ENCODE measurements at regions not wholly inside any gene's neighbourhood (a gene's known extent, or its start where the extent isn't known, plus 50 kb on each side); places are given as distances from the start of the nearest gene placed in this dataset.

GRCh38 chr19:31693933-31694269, 344.7 kb upstream of the TSHZ3 start:
- in situ Hi-C loops (cut with MboI; ENCODE audit: low sequenced_read_pairs): no loop called here

- in situ Hi-C loops (cut with MboI; ENCODE audit: low sequenced_read_pairs): no loop called here
Measured at GRCh38 chr19:31694761-31695160, 345.5 kb upstream of the TSHZ3 start.

DNA sequence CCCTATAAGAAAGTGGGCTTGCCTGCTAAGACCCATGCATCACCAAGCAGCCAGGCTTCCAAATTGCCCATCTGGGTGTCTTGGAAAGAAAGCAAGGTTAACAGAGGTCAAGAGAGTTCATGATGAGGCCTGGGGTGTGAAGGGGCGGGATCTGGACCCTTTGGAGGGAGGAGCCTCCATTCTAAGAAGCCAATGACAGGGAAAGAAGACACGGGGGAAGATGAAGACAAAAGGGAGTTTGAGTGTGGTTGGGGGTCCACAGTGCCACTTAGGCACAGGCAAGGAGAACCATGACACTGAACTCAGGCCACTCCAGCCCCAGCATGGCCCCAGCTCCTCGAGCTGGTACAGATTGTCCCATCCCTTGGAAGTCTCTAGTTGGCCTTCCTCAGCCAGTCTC, 350.2 kb upstream of the TSHZ3 start:
- in situ Hi-C loops (cut with MboI; ENCODE audit: low sequenced_read_pairs): no loop called here

- in situ Hi-C loops (cut with MboI; ENCODE audit: low sequenced_read_pairs): no loop called here
Measured at GRCh38 chr19:31701146-31701545, 351.9 kb upstream of the TSHZ3 start.

- in situ Hi-C loops (cut with MboI; ENCODE audit: low sequenced_read_pairs): no loop called here
Measured at GRCh38 chr19:31705656-31706055, 356.4 kb upstream of the TSHZ3 start.

- in situ Hi-C loops (cut with MboI; ENCODE audit: low sequenced_read_pairs): no loop called here
Measured at GRCh38 chr19:31706131-31706530, 356.9 kb upstream of the TSHZ3 start.

DNA sequence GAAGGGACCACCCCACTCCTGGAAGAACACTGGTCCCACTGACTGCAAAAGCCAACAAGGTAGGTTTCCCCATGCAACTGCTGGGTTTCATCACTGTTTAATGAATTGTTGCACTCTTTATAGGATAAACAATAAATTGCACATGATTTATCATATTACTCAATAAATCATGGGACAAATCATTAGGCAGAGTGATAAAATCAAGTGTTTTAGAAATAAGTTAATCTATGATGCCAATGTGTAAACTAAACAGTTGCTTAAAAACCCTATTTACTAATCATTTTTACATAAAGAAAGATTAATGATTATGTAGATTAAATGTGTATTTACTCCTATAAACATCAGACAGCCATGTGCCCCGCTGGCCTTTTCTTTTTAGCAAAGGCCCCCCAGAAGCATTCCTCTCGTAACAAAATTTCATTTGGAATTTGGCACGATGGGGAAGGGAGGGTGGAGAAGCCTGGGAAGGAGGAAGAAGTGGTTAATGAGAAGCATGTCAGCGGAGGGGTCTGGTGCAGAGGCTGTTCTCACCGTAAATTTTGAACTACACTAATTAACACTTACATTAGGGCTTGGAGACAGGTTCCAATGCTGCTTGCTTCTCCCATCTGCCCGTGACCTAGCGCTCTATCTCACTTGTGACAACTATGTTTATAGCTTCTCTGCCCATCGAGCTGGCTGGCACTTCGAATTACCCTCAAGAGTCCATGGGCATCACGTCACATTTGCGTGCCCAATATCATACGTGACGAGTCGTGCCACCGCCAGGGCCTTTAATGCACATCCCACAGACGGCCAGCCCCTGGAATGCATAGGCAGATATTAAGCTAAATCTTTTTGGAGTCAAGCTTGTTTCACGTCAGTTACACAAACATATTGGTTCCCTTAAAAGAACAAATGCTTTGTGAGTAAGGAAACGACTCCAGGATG, 357.7 kb upstream of the TSHZ3 start:
- in situ Hi-C loops (cut with MboI; ENCODE audit: low sequenced_read_pairs): no loop called here

- in situ Hi-C loops (cut with MboI; ENCODE audit: low sequenced_read_pairs): no loop called here
Measured at GRCh38 chr19:31708520-31708919, 359.3 kb upstream of the TSHZ3 start.

DNA sequence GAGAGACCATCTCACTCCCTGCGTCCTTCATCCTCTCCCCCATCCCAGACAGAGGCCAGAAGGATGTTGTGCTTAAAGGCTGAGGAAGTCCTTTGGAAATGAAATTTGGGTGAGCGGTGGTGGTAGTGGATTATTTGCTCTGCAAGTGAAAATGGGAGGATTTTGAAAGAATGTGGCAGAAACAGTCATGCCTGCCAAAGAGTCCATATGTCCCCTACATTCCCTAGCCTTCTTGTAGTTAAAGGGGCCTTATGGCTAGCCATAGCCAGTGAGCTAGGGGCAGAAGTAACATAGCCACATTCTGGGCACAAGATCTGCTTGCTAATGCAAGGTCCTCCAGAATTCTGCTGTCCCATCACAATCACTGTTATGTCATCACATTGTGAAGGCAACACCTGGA, 360.2 kb upstream of the TSHZ3 start:
- in situ Hi-C loops (cut with MboI; ENCODE audit: low sequenced_read_pairs): no loop called here

DNA sequence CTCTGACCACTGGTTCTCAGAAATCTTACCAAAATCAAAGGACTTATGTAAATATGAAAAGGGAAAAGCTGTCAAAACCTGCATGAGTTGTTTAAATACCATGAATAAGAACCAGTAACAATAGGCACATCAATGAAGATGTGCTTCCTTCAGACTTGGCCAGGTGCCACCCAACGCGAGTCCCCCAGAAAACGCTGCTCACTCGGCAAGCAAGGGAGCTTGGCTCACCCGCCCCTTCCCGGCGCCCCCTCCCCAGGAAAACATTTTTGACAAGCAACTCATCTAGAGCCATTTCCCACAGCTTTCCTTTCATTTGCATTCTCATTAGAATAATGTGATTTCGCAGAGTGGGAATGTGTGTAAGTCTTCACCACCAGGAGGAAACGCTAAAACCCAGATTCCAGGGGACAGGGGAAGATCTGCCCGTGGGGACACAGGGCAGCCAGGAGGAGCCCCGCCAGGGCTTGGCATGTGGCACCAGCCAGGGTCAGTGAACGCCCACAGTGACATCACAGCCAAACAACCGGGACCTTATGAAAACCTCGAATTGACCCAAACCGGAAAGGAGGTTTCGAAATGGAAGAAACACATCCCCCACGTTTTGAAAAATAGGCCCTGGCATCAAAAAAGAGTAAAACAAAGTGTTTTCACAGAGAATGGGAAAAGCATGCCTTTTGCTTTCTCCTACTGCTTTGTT, 366.2 kb upstream of the TSHZ3 start:
- in situ Hi-C loops (cut with MboI; ENCODE audit: low sequenced_read_pairs): no loop called here

DNA sequence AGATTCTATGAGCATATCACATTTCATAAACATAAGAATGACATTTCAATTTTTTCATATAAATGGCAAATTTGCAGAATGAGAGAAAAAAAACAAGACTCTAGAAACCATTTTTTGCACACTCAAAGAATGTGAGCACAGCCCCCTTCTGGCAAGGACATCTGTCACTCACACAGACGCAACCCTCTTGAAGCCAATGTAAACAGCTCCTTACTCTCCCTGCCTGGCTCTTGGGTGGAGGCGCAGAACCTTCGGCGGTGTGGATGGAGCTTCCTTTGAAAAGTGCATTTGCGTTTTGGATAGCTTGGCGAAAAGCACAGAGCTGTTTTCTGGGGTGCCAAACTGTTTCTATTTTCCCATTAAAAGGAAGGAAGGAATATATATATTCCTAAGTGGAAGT, 367.6 kb upstream of the TSHZ3 start:
- in situ Hi-C loops (cut with MboI; ENCODE audit: low sequenced_read_pairs): no loop called here

DNA sequence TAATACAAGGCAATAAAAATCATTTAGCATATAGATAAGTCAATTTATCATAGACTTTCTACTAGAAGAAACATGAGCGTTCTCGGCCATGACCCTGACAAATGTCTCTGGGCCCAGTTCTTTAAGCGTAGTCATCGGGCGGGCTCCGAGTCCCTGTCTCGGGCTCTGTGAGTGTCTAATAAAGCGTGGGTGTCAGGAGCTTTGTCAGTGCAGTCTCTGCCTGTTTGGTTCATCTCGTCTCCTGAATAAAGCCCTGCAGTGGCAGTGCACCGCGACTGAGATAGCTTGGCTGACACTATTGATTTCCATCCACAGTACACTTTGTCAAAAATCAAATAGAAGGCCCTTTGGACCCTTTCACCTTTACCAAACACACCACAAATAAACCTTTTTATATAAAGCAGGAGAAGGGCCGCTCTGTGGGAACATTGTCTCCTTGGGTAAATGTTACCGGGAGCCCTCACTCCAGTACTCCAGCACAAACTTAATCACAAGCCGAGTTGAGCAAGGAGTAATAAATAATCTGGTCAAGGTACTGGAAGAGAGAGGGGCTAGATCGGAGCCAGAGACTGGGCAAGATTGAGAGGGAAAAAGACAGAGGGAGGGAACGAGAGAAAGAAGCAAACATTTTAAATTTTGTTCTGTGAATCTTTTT, 368.2 kb upstream of the TSHZ3 start:
- in situ Hi-C loops (cut with MboI; ENCODE audit: low sequenced_read_pairs): no loop called here

DNA sequence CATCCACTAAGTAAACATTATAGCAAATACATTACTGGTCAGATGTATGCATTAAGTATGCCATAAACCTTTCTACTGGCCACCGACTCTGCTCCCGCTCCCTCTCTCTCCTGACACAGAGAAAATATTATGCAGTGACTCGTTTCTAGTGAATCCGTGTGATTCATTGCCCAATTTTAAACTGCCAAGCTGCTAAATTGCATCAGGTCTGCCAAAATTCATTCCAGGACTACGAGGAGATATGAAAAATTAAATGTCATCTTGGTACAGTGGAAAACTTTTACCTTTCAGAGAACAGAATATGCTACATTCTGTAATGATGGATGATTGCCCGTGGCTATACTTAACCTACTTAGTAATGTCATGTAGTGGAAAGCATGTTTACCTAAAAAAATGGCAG, 368.8 kb upstream of the TSHZ3 start:
- in situ Hi-C loops (cut with MboI; ENCODE audit: low sequenced_read_pairs): no loop called here

- in situ Hi-C loops (cut with MboI; ENCODE audit: low sequenced_read_pairs): no loop called here
Measured at GRCh38 chr19:31718898-31719297, 369.7 kb upstream of the TSHZ3 start.

GRCh38 chr19:31723101-31723500, 373.9 kb upstream of the TSHZ3 start:
- in situ Hi-C loops (cut with MboI; ENCODE audit: low sequenced_read_pairs): no loop called here

DNA sequence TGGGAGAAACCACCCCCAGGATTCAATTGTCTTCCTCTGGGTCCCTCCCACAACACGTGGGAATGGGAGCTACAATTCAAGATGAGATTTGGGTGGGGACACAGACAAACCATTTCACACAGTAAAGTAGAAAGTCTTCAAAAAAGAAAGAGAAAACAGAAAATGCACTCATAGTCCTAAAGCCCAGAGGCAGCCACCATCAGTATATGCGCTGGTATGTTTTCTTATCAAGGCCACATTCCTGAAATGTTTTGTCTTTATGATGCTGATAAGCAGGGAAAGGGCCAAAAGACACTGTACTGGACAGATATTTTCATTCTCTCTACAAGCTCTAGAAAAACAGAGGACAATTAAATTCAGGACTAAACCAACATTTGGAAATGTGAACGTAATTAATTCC, 375.8 kb upstream of the TSHZ3 start:
- in situ Hi-C loops (cut with MboI; ENCODE audit: low sequenced_read_pairs): no loop called here

DNA sequence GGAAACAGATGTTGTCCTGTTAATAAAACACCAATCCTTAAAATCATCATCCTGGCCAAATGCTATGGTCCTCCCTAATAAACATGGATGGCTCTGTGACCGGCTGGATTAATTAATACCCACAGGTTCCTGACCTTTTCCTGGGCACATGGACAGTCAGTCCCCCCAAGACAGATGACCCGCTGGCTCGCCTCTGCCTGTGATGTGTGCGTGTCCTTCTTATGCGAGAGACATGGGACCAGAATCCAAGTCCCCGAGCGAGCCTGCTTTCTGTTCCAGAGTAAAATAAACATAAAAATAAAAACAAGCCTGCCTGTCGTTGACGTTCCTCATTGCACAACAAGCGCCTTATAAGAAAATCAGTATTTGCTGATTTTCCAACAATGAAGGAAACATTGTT, 378.3 kb upstream of the TSHZ3 start:
- in situ Hi-C loops (cut with MboI; ENCODE audit: low sequenced_read_pairs): no loop called here

DNA sequence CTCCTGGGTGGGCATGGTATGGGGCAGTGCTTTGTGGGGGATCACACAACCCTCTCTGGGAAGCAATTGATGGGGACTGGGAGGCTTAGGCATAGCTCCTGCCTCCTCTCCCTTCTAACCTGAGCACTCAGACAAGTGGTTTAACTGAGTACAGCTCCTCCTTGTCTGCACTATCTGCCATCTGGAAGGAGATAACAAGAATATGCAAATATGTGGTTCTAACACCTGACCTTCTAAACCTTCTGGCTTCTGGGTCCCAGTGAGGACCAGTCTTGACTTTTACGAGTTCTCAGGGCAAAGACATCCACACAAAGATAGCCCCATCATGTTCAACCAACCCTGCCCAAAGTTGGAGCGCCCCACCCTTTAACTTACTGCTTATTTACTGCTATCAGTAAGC, 381.0 kb upstream of the TSHZ3 start:
- in situ Hi-C loops (cut with MboI; ENCODE audit: low sequenced_read_pairs): no loop called here

- in situ Hi-C loops (cut with MboI; ENCODE audit: low sequenced_read_pairs): no loop called here
Measured at GRCh38 chr19:31733591-31733990, 384.4 kb upstream of the TSHZ3 start.

GRCh38 chr19:31742249-31742648, 393.0 kb upstream of the TSHZ3 start:
- in situ Hi-C loops (cut with MboI; ENCODE audit: low sequenced_read_pairs): no loop called here

DNA sequence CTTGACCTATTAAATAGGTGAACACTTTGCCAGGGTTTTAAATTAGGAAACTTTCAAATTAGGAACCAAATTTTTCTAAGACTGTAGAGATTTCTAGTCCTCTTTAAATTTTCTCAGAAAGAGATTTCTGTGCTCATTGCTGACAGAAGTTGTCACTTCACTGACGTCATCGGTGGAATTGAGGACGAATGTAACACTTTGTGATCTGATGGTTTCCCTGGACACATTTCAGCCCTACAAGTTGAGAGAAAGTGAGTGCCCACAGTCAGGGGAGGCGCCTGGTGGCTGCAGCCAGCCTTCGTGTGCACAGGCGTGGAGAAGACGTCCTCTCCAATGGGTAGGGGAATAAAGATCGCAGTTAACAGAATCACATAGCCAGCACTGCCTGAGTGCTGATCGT, 396.5 kb upstream of the TSHZ3 start:
- in situ Hi-C loops (cut with MboI; ENCODE audit: low sequenced_read_pairs): no loop called here

DNA sequence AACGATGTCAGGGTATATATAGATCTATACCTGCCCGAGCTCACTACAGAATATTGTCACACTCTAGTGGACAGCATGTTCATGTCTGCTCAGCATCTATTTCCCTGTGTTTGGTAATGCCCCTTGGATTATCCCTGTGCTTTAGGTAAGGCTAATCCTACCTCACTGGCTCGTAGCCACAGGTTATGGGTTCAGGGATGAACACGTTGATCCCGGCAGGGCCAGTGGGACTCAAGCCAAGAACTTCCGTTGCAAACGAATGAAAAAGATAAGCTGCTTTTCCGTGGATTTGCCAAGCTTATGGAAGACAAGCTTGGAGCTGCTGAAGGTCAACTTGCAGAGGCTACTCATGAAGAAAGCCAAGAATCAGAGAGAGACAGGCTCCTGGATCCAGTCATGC, 400.0 kb upstream of the TSHZ3 start:
- in situ Hi-C loops (cut with MboI; ENCODE audit: low sequenced_read_pairs): no loop called here
